ENCODE measurements at regions not wholly inside any gene's neighbourhood (a gene's known extent, or its start where the extent isn't known, plus 50 kb on each side); places are given as distances from the start of the nearest gene placed in this dataset.

DNA sequence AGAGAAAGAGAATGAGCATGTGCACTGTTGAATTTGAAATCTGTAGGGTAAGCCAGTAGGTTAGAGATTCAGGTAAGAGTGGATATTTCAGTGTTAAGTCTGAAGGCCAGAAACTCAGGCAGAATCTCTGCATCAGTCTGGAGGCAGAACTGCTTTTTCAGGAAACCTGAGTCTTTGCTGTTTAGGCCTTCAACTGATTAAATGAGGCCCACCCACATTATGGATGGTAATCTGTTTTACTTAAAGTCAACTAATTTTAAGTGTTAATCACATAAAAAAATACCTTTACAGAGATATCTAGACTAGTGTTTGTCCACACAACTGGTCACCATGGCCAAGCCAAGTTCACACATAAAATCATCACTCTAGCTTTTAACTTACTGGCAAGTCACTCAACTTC is 205.0 kb upstream of the DDHD1 start:
- no peak overlapping the region for H3K9ac ChIP-seq (ENCODE audit: low read length)
- no peak overlapping the region for H2BK12ac ChIP-seq (ENCODE audit: low read length)
- H3K27me3 ChIP-seq (ENCODE audit: insufficient read depth, low read length), result no peaks in the 10 kb centered on the region
- H3K4me2 ChIP-seq (ENCODE audit: low read length), result no peak overlapping the region
- H2AFZ ChIP-seq (ENCODE audit: insufficient read depth, low read length, poor library complexity), result no peak overlapping the region
- no peak overlapping the region for H3K23ac ChIP-seq (ENCODE audit: low read length)
- H3K4me1 ChIP-seq (ENCODE audit: control insufficient read depth in 1 of 2, insufficient read depth in 2 of 2, low read length in 2 of 2), result peaks cover 0 to 2% of the 10 kb centered on the region in 2 experiments
- no peak overlapping the region for H3K18ac ChIP-seq (ENCODE audit: low read length)
- no peaks in the 10 kb centered on the region for H3K9me3 ChIP-seq (ENCODE audit: insufficient read depth, low read depth, low read length)
- no peak overlapping the region for H3K4me3 ChIP-seq (ENCODE audit: low read depth, low read length)
- H3K36me3 ChIP-seq (ENCODE audit: control insufficient read depth in 1 of 2, insufficient read depth in 2 of 2, low read length in 2 of 2), result no peaks in the 10 kb centered on the region
- no peaks in the 10 kb centered on the region for H3K79me1 ChIP-seq (ENCODE audit: low read length)
- H2BK120ac ChIP-seq (ENCODE audit: insufficient read depth, low read length, poor library complexity), result no peak overlapping the region
- H4K91ac ChIP-seq (ENCODE audit: low read depth, low read length), result no peak overlapping the region
- H2AK5ac ChIP-seq (ENCODE audit: low read length), result no peak overlapping the region
- no peaks in the 10 kb centered on the region for H3K79me2 ChIP-seq (ENCODE audit: control insufficient read depth, insufficient read depth, low read length, poor library complexity)
- no peak overlapping the region for H3K4ac ChIP-seq (ENCODE audit: low read depth, low read length)
- no peak for DNase-seq
- no peak overlapping the region for H2BK5ac ChIP-seq (ENCODE audit: low read depth, low read length, poor library complexity)
- no peak overlapping the region for H4K8ac ChIP-seq (ENCODE audit: low read depth, low read length)
- H3K14ac ChIP-seq (ENCODE audit: low read length), result no peak overlapping the region
- no peak overlapping the region for H3K27ac ChIP-seq (ENCODE audit: low read depth, low read length)
- H4K12ac ChIP-seq (ENCODE audit: low read depth, low read length), result no peak overlapping the region

DNA sequence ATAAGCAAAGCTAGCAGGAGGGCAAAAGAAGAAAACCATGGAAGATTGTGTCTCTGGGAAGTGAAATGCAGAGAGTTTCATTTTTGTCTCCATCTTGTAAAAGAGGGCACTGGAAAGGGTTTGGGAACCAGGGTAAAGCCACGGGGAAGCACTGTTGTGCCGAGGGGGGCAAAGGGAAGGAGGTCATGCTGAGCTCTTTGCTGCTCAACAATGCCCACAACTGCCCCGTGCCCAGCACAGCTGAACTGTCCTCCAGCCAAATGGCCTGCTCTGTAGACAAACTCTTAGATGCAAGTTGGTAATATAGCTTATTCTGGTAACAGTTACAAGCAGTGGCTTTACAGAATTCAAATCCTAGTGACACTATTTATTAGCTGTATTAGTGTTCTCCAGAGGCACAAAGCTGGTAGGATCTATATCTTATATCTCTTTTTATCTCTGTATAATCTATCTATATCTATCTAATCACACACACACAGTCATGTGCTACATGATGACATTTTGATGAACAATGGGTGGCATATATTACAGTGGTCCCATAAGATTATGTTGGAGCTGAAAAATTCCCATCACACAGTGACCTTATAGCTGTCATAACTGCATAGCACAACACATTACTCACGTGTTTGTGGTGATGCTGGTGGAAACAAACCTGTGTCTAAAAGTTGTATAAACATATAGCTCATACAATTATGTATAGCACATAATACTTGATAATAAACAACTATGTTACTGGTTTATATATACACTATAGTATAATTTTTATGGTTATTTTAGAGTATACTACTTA is 203.4 kb upstream of the DDHD1 start:
- H4K8ac ChIP-seq (ENCODE audit: low read depth, low read length), result no peak overlapping the region
- H3K9ac ChIP-seq (ENCODE audit: low read length), result no peak overlapping the region
- H3K4me2 ChIP-seq (ENCODE audit: low read length), result no peak overlapping the region
- H4K12ac ChIP-seq (ENCODE audit: low read depth, low read length), result no peak overlapping the region
- no peaks in the 10 kb centered on the region for H3K27me3 ChIP-seq (ENCODE audit: insufficient read depth, low read length)
- peaks cover 0 to 2% of the 10 kb centered on the region in 2 experiments for H3K4me1 ChIP-seq (ENCODE audit: control insufficient read depth in 1 of 2, insufficient read depth in 2 of 2, low read length in 2 of 2)
- no peak overlapping the region for H4K91ac ChIP-seq (ENCODE audit: low read depth, low read length)
- H2BK12ac ChIP-seq (ENCODE audit: low read length), result no peak overlapping the region
- H3K79me1 ChIP-seq (ENCODE audit: low read length), result no peaks in the 10 kb centered on the region
- H3K4ac ChIP-seq (ENCODE audit: low read depth, low read length), result no peak overlapping the region
- no peaks in the 10 kb centered on the region for H3K9me3 ChIP-seq (ENCODE audit: insufficient read depth, low read depth, low read length)
- H3K23ac ChIP-seq (ENCODE audit: low read length), result no peak overlapping the region
- no peak overlapping the region for H3K4me3 ChIP-seq (ENCODE audit: low read depth, low read length)
- H3K36me3 ChIP-seq (ENCODE audit: control insufficient read depth in 1 of 2, insufficient read depth in 2 of 2, low read length in 2 of 2), result no peaks in the 10 kb centered on the region
- H2BK120ac ChIP-seq (ENCODE audit: insufficient read depth, low read length, poor library complexity), result no peak overlapping the region
- DNase-seq, result peak; percentile 28 to 69
- H3K18ac ChIP-seq (ENCODE audit: low read length), result no peak overlapping the region
- no peaks in the 10 kb centered on the region for H3K79me2 ChIP-seq (ENCODE audit: control insufficient read depth, insufficient read depth, low read length, poor library complexity)
- no peak overlapping the region for H2AFZ ChIP-seq (ENCODE audit: insufficient read depth, low read length, poor library complexity)
- no peak overlapping the region for H2AK5ac ChIP-seq (ENCODE audit: low read length)
- no peak overlapping the region for H2BK5ac ChIP-seq (ENCODE audit: low read depth, low read length, poor library complexity)
- WGBS (ENCODE audit: extremely low coverage, insufficient coverage, insufficient read length), result no CpG with 5 or more reads among the region's 4 CpGs
- no peak overlapping the region for H3K27ac ChIP-seq (ENCODE audit: low read depth, low read length)
- no peak overlapping the region for H3K14ac ChIP-seq (ENCODE audit: low read length)

DNA sequence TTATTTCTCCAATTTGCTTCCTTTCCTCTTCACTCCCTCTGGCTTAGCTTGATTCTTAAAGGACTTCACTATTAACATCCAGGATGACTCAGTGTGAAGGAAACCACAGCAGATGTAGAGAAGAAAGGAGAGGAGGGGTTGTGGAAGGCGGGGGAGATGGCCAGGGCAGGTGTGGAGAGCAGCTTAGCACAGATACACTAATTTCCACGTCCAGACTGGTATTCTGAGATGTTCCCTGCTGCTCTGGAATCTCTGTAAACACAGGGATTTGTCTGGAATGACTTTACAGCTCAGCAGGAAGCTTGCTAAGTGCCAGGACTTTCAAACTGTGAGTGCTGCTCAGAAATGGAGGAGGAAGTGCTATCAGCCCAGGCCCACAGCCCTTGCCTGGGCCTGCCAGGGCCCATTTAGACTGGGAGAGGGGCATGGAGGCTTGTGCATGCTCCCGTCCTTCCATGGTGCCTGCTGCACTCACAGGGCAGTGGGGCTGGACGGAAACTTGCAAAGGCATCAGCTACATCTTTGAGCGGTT is 202.5 kb upstream of the DDHD1 start:
- no peak overlapping the region for H4K12ac ChIP-seq (ENCODE audit: low read depth, low read length)
- no peaks in the 10 kb centered on the region for H3K36me3 ChIP-seq (ENCODE audit: control insufficient read depth in 1 of 2, insufficient read depth in 2 of 2, low read length in 2 of 2)
- H3K4me1 ChIP-seq (ENCODE audit: control insufficient read depth in 1 of 2, insufficient read depth in 2 of 2, low read length in 2 of 2), result peaks cover 0 to 2% of the 10 kb centered on the region in 2 experiments

DNA sequence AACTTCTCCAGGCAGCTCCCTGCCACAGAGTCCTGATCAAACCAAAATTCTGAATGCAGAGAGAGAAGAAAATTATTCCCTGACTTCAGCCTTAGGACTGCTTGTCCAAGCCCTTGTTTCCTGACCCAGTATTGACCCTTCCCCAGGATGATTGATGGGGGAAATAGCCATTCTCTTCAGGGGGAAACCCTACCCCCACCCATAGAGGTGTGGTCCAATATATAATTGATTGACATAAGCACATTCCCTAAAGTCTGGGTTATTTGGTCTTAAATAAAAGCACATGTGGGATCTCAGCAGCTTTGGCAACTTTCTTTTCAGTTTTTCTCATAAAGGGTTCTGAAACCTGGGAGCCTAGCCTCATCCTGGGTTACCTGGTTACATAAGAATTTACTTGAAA is 201.2 kb upstream of the DDHD1 start:
- Histone ChIP-seq H2AFZ (ENCODE audit: insufficient read depth, low read length, poor library complexity) (no peak overlapping the region), H3K14ac (ENCODE audit: low read length) (no peak overlapping the region), H3K9ac (ENCODE audit: low read length) (no peak overlapping the region), H3K23ac (ENCODE audit: low read length) (no peak overlapping the region), H3K27me3 (ENCODE audit: insufficient read depth, low read length) (no peaks in the 10 kb centered on the region), H3K79me1 (ENCODE audit: low read length) (no peaks in the 10 kb centered on the region), H4K8ac (ENCODE audit: low read depth, low read length) (no peak overlapping the region), H3K4me1 (ENCODE audit: control insufficient read depth in 1 of 2, insufficient read depth in 2 of 2, low read length in 2 of 2) (peaks cover 0 to 2% of the 10 kb centered on the region in 2 experiments), H3K4ac (ENCODE audit: low read depth, low read length) (no peak overlapping the region), H4K91ac (ENCODE audit: low read depth, low read length) (no peak overlapping the region), H3K36me3 (ENCODE audit: control insufficient read depth in 1 of 2, insufficient read depth in 2 of 2, low read length in 2 of 2) (no peaks in the 10 kb centered on the region), H4K12ac (ENCODE audit: low read depth, low read length) (no peak overlapping the region), H3K27ac (ENCODE audit: low read depth, low read length) (no peak overlapping the region), H3K9me3 (ENCODE audit: insufficient read depth, low read depth, low read length) (no peaks in the 10 kb centered on the region), H2BK5ac (ENCODE audit: low read depth, low read length, poor library complexity) (no peak overlapping the region), H2BK120ac (ENCODE audit: insufficient read depth, low read length, poor library complexity) (no peak overlapping the region), H3K79me2 (ENCODE audit: control insufficient read depth, insufficient read depth, low read length, poor library complexity) (no peaks in the 10 kb centered on the region), H2BK12ac (ENCODE audit: low read length) (no peak overlapping the region), H3K4me3 (ENCODE audit: low read depth, low read length) (no peak overlapping the region), H2AK5ac (ENCODE audit: low read length) (no peak overlapping the region), H3K4me2 (ENCODE audit: low read length) (no peak overlapping the region), H3K18ac (ENCODE audit: low read length) (no peak overlapping the region)
- no peak for DNase-seq

More for the DNA sequence above, 202.5 kb upstream of the DDHD1 start:
- WGBS (ENCODE audit: extremely low coverage, insufficient coverage, insufficient read length), result no CpG with 5 or more reads among the region's 5 CpGs
- Histone ChIP-seq H3K23ac (ENCODE audit: low read length) (no peak overlapping the region), H3K27ac (ENCODE audit: low read depth, low read length) (no peak overlapping the region), H3K14ac (ENCODE audit: low read length) (no peak overlapping the region), H3K79me2 (ENCODE audit: control insufficient read depth, insufficient read depth, low read length, poor library complexity) (no peaks in the 10 kb centered on the region), H3K79me1 (ENCODE audit: low read length) (no peaks in the 10 kb centered on the region), H2BK5ac (ENCODE audit: low read depth, low read length, poor library complexity) (no peak overlapping the region), H3K4ac (ENCODE audit: low read depth, low read length) (no peak overlapping the region), H3K27me3 (ENCODE audit: insufficient read depth, low read length) (no peaks in the 10 kb centered on the region), H3K9ac (ENCODE audit: low read length) (no peak overlapping the region), H4K91ac (ENCODE audit: low read depth, low read length) (no peak overlapping the region), H2BK120ac (ENCODE audit: insufficient read depth, low read length, poor library complexity) (no peak overlapping the region), H3K9me3 (ENCODE audit: insufficient read depth, low read depth, low read length) (no peaks in the 10 kb centered on the region), H3K4me3 (ENCODE audit: low read depth, low read length) (no peak overlapping the region), H2AK5ac (ENCODE audit: low read length) (no peak overlapping the region), H3K4me2 (ENCODE audit: low read length) (no peak overlapping the region), H2BK12ac (ENCODE audit: low read length) (no peak overlapping the region), H3K18ac (ENCODE audit: low read length) (no peak overlapping the region), H2AFZ (ENCODE audit: insufficient read depth, low read length, poor library complexity) (no peak overlapping the region), H4K8ac (ENCODE audit: low read depth, low read length) (no peak overlapping the region)
- no peak for DNase-seq
